ENCODE measurements at regions not wholly inside any gene's neighbourhood (a gene's known extent, or its start where the extent isn't known, plus 50 kb on each side); places are given as distances from the start of the nearest gene placed in this dataset.

- Histone ChIP-seq H3K4me1 (no peaks in the 10 kb centered on the region), H3K4me3 (no peak overlapping the region), H3K4me2 (no peak overlapping the region), H3K27ac (no peak overlapping the region), H3K9me3 (no peaks in the 10 kb centered on the region)
- CTCF ChIA-PET: interaction anchor here (0.8 kb wide), 1 partner anchor 117 kb away, joined by 3 read pairs; no protein-coding TSS in a partner anchor
- DNase-seq (ENCODE audit: low read depth in 1 of 2, low spot score in 1 of 2): no peak
- no peak for FAIRE-seq
- no peak for ATAC-seq
- WGBS (ENCODE audit: missing lambda C conversion rate): 28% methylated on average over 4 of the region's 4 CpGs
- POLR2A ChIA-PET: no interaction called here
- TF ChIP-seq RARB (CRISPR knock-in tag; IDR thresholded peaks at IDR 0.05): no peak
- no peak for TF ChIP-seq USF2 (IDR thresholded peaks at IDR 0.05)
- no peak for TF ChIP-seq RAD21 (conservative IDR thresholded peaks at IDR 0.05 in 1 of 2, IDR thresholded peaks at IDR 0.05 in 1 of 2)
- TF ChIP-seq JUN (IDR thresholded peaks at IDR 0.05): no peak
- no peak for TF ChIP-seq KDM5A (IDR thresholded peaks at IDR 0.05)
- TF ChIP-seq NR3C1 (IDR thresholded peaks at IDR 0.05): no peak
- TF ChIP-seq ZSCAN20 (CRISPR knock-in tag; IDR thresholded peaks at IDR 0.05): no peak
- TF ChIP-seq NPAS2 (CRISPR knock-in tag; IDR thresholded peaks at IDR 0.05; ENCODE audit: borderline replicate concordance): no peak
- TF ChIP-seq CHD2 (IDR thresholded peaks at IDR 0.05; ENCODE audit: low read length, partially characterized antibody): no peak
- TF ChIP-seq REST (IDR thresholded peaks at IDR 0.05): no peak
- no peak for TF ChIP-seq NFE2L2 (conservative IDR thresholded peaks at IDR 0.05; ENCODE audit: low read length)
- TF ChIP-seq HEYL (CRISPR knock-in tag; IDR thresholded peaks at IDR 0.05): no peak
- no peak for TF ChIP-seq MAFK (IDR thresholded peaks at IDR 0.05; ENCODE audit: partially characterized antibody)
- no peak for TF ChIP-seq MAX (IDR thresholded peaks at IDR 0.05)
- TF ChIP-seq ZC3H11A (IDR thresholded peaks at IDR 0.05): no peak
These were observed 115.8 kb downstream of the ETNK1 start for GRCh38 chr12:22740656-22741355.

- CTCF ChIA-PET: no interaction called here
- no peak for FAIRE-seq
These were observed 118.7 kb downstream of the ETNK1 start for GRCh38 chr12:22743700-22744099.

More at GRCh38 chr12:22743700-22744099, 118.7 kb downstream of the ETNK1 start:
- Histone ChIP-seq H3K4me1 (no peaks in the 10 kb centered on the region), H3K4me3 (no peak overlapping the region), H3K27ac (no peak overlapping the region), H3K4me2 (no peak overlapping the region), H3K9me3 (no peaks in the 10 kb centered on the region)
- DNase-seq (ENCODE audit: low read depth in 1 of 2, low spot score in 1 of 2) (no peak), ATAC-seq (no peak)
- POLR2A ChIA-PET: no interaction called here
- no peak for TF ChIP-seq ELK1 (IDR thresholded peaks at IDR 0.05; ENCODE audit: low read depth, low read length)
- TF ChIP-seq NFE2L2 (conservative IDR thresholded peaks at IDR 0.05; ENCODE audit: low read length): no peak
- TF ChIP-seq RNF2 (IDR thresholded peaks at IDR 0.05; ENCODE audit: borderline replicate concordance, low read depth): no peak
- TF ChIP-seq ZC3H11A (IDR thresholded peaks at IDR 0.05): no peak
- TF ChIP-seq FOSL2 (IDR thresholded peaks at IDR 0.05): no peak
- TF ChIP-seq FOSL2 (CRISPR knock-in tag; IDR thresholded peaks at IDR 0.05): no peak
- no peak for TF ChIP-seq ZNF302 (CRISPR knock-in tag; IDR thresholded peaks at IDR 0.05)
- no peak for TF ChIP-seq SREBF2 (IDR thresholded peaks at IDR 0.05)
- no peak for TF ChIP-seq HOXA7 (CRISPR knock-in tag; IDR thresholded peaks at IDR 0.05)
- TF ChIP-seq E2F6 (IDR thresholded peaks at IDR 0.05; ENCODE audit: borderline replicate concordance, low read depth): no peak
- no peak for TF ChIP-seq ATOH8 (CRISPR knock-in tag; IDR thresholded peaks at IDR 0.05; ENCODE audit: low read depth)
- TF ChIP-seq PBX3 (IDR thresholded peaks at IDR 0.05): no peak
- no peak for TF ChIP-seq RCOR1 (IDR thresholded peaks at IDR 0.05; ENCODE audit: low read depth, low read length)
- TF ChIP-seq BHLHE40 (IDR thresholded peaks at IDR 0.05; ENCODE audit: low read depth, low read length): no peak

All from A549 (cell line).